ENCODE measurements at regions not wholly inside any gene's neighbourhood (a gene's known extent, or its start where the extent isn't known, plus 50 kb on each side); places are given as distances from the start of the nearest gene placed in this dataset.

DNA sequence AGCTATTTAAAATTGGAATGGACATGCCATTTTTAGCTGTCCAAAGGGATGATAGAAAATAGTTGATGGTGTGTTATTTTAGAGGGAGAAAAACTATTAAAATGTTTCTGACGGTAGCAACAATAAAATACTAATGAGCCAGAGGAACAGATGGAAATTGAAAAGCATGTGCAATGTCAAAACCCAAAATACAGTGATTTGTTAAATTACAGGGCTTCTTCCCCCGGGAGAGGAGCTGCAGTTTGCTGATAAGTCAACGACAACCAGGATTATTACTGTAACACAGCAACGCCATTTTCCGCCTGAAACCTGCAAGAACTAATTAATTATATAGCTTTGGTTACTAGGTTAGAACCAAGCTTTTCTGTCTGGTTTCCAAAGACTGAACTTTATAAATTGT is 179.6 kb upstream of the SPTLC3 start:
- TF ChIP-seq POLR2A (IDR thresholded peaks at IDR 0.05) (no peak), CTCF (IDR thresholded peaks at IDR 0.05) (no peak), EP300 (IDR thresholded peaks at IDR 0.05) (no peak)

Measured in upper lobe of left lung (tissue), 4 donors.